Thyroid gland (tissue), 4 donors: ENCODE measurements at regions not wholly inside any gene's neighbourhood (a gene's known extent, or its start where the extent isn't known, plus 50 kb on each side); places are given as distances from the start of the nearest gene placed in this dataset.

ENCODE experiments used
- CTCF ChIP-seq, 6 experiments: fragments of 200-600 bp in 3 of 6; fragments of 450-650 bp in 3 of 6; sonication (generic) in 3 of 6; IDR thresholded peaks; one replicate each; pipeline ENCODE4 v1.5.1; 2016 to 2019; ENCODE audit warnings: antibody characterized with exemption in 6 of 6, mild to moderate bottlenecking in 2 of 6, inconsistent platforms in 1 of 6, moderate library complexity in 1 of 6
- POLR2A ChIP-seq, 2 donors: fragments of 450-650 bp; IDR thresholded peaks; one replicate each; pipeline ENCODE4 v1.6.1; 2017; ENCODE audit warnings: antibody characterized with exemption in 2 of 2, mild to moderate bottlenecking in 2 of 2, moderate library complexity in 1 of 2

DNA sequence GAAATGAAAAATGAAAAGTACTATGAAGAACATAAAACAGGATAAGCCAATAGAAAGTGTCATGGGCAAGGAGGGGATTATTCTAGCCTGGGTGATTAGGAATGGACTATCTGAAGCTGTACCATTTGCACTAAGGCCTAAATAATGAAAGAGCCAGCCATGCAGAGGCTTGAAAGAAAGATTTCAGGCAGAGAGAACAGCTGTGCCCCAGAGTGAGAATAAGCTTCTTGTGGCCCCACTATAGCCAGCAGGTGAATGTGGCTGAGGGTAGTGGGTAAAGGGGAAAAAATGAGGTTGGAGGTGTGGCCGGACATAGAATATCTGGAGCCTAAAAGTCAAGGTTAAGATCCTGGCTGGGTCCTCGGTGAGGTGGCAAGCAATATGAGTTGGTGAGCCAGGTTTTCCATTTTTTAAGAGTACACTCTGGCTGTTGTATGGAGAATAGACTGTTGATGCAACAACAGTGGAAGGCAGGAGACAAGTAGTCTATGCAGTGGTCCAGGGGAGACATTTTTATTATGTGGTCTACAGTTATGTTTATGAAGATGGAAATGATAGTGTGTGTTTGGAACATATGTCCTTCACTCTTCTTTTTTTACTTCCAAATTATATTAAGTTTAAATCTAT, 135.2 kb upstream of the SETBP1 start:
- TF ChIP-seq CTCF (IDR thresholded peaks at IDR 0.05) (no peak), POLR2A (IDR thresholded peaks at IDR 0.05) (no peak)
